ENCODE measurements at regions not wholly inside any gene's neighbourhood (a gene's known extent, or its start where the extent isn't known, plus 50 kb on each side); places are given as distances from the start of the nearest gene placed in this dataset.
"Not testable (repeated sequence)": the region's sequence is repeated elsewhere in the genome, so short reads cannot be mapped to it uniquely, and the experiment has no call there.

DNA sequence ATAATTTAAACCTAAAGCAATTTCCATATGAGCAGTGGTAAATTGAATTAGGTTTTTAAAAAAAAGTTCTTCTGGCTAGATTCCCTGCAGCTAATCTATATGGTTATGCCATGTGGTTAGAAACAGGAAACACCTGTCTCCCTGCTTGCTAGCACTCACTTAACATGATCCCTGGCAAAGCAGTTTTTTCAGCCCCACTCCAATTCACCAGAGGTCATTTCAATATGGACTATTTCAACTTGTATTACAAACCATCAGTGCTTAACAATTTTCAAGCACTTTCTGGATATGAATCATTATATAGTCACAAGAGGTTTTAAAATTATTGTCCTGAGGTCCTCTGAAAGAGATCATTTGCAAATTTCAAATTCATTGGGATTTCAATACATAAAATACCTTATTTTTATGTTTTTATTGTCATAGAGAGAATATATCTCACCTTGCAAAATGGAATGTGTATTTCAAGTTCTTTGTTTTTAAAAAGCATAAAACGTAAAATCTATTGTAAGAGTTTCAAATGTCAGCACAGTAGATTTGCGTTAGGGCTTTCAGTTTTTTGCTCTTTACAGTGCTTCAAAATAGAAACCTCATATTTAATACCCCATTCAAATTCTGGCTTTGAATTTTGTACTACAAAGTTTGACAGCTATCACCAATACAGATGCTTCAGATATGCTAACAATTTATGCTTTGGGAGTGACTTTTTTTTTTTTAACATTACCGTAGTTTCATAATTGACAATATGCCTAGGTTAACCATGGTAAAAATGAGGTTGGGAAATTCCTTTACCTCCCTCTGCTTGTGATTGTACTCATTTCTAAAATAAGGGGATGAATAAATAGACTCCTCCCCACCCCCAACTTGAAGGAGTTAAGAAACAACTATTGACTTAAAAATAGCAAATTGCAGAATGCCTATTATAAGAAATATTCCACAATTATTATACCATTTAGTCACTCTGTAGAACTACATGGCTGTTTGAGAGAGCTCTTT is 117.5 kb upstream of the HGF start:
- no peak for DNase-seq

DNA sequence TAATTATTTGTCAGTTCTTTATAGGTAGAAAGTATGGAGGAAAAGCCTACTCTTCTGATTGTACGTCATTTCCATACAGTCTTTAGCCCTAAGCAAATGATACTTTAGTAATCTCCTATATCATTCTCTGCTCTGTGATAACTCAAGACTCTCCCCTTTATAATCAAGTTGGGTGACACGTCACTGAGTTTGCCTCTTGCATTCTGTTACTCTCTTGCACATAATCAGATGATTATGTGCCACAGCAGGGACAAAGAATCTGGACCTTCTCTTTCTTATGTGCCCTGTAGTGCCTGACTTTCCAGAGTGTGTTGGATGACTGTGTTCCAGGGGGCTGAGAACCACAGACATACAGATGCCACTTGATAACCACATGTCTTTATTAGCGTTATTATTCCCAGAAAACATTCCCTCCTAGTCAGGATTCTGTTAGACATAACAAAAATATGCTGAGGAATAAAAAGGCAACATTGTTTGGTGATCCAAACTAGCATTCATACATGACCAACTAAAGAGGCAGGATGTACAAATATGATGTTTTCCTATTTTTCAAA is 116.4 kb upstream of the HGF start:
- no peak for DNase-seq

DNA sequence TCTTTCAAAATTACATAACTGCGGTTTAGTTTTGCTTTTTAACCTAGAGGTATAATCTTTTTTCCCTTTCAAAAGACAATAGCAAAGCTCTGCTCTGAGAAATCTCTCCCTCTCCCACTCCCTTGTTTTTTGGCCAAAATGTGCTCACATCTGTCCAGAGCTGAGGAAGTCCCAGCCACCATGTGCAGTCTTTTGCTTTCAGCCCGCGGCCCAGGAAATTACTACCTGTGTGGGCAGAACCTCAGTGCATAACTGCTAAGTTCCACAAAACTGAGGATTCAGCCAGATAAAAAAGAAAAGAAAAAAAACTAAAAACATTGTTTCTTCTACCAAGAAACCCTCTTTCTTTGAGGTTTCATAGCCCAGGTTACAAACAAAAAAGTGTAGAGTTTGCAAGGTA is 115.0 kb upstream of the HGF start:
- no peak for DNase-seq

DNA sequence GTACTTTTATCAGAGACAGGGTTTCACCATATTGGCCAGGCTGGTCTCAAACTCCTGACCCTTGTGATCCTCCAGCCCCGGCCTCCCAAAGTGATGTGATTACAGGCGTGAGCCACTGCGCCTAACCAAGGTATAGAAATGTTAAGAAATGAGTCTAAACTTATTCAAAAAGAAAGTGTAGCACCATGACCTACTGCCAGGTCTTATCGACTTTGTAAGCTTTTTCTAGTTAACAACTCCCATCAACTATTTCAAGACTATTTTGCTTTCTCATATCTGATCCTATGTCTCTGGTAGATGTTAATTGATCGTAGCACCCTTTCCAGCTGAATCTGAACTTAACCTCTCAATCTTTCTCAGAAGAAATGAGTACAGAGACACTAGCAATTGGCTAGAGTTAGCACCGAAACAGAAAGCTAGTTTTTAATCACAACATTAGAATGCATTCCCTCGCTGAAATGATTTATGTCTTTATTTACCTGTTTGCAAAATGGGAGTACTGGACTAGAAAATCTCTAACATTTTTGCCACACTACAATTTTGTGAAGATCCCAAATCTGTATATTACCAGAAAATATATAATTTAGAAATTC is 114.0 kb upstream of the HGF start:
- no peak for DNase-seq

- DNase-seq, result no peak
Observed at GRCh38 chr7:81882086-81882485, 112.2 kb upstream of the HGF start.

- no peak for DNase-seq
Observed at GRCh38 chr7:81877890-81878289, 108.0 kb upstream of the HGF start.

- DNase-seq, result no peak
Observed at GRCh38 chr7:81873559-81873958, 103.7 kb upstream of the HGF start.

DNA sequence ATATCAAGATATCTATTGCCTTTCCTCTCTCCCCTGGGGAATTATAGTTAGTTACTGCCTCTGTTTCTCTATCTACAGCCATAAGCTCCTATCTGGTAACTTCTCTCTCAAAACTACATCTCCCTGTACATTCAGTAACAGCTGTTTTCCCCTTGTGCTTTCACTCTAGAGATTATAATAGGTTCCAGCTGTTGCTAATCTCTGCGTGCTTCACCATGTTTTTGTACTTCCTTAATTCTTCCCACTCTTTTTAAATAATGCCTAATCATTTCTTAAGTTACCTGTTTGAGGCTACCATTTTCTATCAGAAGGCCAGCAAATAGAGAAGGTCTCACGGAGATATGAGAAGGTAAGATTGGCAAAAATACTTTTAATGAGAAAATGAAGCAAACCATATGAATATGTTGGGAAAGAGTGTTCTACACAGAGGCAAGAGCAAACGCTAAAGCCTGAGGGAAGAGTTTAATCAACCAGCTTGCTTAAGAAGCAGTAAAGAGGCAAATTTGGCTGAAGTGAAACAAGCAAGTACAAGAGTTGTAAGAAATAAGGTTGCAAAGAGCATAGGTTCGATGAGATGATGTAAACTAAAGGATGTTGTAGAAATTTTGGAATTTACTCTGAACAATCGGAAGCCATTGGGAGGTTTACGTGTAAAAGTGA is 101.9 kb upstream of the HGF start:
- no peak for DNase-seq

DNA sequence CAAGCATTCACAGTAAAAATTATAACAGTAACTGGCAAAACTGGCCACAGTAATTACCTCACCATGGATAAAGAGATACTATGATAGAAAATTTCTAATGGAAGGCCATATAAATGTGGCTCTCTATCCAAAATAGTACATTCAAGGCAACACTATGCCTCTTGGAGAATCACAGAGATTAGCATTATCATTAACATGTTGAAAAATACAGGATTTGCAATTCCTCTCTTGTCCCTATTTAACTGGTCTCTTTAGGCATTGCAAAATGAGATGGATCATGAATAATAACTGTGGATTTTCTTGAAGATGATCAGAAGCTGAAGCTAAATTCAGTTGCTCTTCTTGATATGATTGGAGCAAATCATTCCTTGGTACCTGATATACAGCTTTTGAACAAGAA is 100.8 kb upstream of the HGF start:
- DNase-seq, result no peak

DNA sequence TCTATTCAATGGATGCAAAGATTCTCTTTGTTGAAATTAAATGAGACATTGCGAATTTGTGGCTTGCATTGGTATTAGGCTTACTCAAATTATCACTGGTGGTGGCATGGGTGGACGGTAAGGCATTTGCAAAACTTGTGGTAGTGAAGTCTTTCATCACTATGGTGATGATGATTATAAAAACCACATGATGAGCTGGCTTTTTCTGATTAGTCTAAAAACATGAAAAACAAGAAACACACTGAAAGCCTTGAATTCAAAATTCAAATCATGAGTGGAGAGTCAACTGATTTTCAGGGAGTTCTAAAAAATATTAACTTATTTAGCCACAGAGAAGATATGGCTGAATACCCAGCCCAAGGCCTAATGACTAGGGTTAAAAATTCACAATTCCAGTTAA is 99.8 kb upstream of the HGF start:
- no peak for DNase-seq

DNA sequence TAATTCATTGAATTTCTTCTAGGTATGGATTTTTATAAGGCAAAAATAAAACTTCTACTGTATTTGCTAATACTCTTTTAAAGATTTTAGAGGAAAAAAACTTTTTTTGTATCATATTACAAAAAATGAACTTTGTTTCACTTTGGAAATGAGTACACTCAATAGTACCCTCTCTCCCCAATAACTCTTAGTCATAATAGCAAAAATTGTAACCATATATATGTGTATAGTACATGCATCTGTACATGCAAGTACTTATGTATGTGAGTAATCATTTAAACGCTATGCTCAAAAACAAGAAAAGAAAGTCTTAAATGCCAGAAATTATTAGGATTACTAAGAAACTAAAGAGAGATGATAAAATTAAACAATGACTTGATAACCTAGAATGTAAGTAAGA is 95.9 kb upstream of the HGF start:
- no peak for DNase-seq

DNA sequence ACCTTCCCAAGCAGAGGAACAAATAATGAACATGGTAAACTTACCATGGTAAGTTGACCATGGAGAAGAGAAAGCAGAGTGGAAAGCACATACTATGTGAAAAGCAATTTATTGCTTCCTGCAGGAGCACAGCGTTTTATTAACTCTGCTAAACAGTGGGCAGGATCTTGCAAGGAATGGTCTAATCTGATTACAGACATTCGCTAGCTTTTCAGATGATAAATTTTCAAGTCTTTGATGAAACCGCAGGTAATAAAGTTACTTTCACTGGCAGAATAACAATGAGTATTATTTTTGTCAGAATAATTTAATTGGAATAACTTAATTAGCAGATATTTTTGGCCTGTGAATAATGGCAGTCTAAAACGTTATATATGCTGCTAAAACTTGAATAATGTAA is 89.6 kb upstream of the HGF start:
- no peak for DNase-seq

- DNase-seq, result not testable (repeated sequence)
Observed at GRCh38 chr7:81858820-81859219, 89.0 kb upstream of the HGF start.

- DNase-seq, result no peak
Observed at GRCh38 chr7:81857385-81857784, 87.5 kb upstream of the HGF start.

GRCh38 chr7:81854518-81854917 is 84.7 kb upstream of the HGF start:
- no peak for DNase-seq

- DNase-seq, result no peak
Observed at GRCh38 chr7:81852701-81853100, 82.9 kb upstream of the HGF start.

GRCh38 chr7:81851413-81851812 is 81.6 kb upstream of the HGF start:
- DNase-seq, result no peak

GRCh38 chr7:81846398-81846797 is 76.6 kb upstream of the HGF start:
- peak; percentile 2 to 30 for DNase-seq

- DNase-seq, result no peak
Observed at GRCh38 chr7:81845744-81846241, 75.9 kb upstream of the HGF start.

- DNase-seq, result not testable (repeated sequence)
Observed at GRCh38 chr7:81843657-81844056, 73.8 kb upstream of the HGF start.

GRCh38 chr7:81842361-81842760 is 72.5 kb upstream of the HGF start:
- DNase-seq, result no peak

- DNase-seq, result no peak
Observed at GRCh38 chr7:81839708-81840369, 70.0 kb upstream of the HGF start.

DNA sequence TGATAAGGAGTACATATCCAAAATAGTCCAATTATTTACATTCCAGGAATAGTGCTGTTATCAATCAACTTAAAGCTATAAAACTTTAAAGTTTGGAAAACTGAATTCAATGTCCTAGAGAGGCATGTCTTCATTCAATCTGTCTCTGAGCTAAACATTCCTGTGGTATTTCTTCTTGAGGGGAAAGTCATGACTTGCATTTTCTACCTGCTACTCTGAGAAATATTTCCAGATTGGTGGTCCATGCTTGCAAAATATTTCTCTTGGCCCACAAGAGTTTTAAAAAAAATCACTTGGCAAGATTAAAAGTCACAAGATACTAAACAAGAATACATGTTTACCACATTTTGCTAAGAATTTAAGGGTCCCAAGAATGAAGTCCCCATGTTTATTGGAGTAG is 63.6 kb upstream of the HGF start:
- DNase-seq, result no peak
